Tongue (tissue), 1 donor: ENCODE measurements at regions not wholly inside any gene's neighbourhood (a gene's known extent, or its start where the extent isn't known, plus 50 kb on each side); places are given as distances from the start of the nearest gene placed in this dataset. TPM values are rescaled to one million over a fixed set of nuclear protein-coding genes. Genes with fewer than 3 reads are reported as not detected.

Experiments used
- small RNA-seq: library from RNA; depleted of rRNA; stranded (forward); fragments of <200 nt; gene quantifications from one replicate; pipeline ENCODE3, GENCODE V24; 2014; ENCODE audit warnings: low replicate concordance

Small RNAs in the stretch of these regions (small RNA-seq; reads per million reads assigned to genes)
- not detected for gene MIR548G
